PC-9 (cell line): ENCODE measurements at regions not wholly inside any gene's neighbourhood (a gene's known extent, or its start where the extent isn't known, plus 50 kb on each side); places are given as distances from the start of the nearest gene placed in this dataset.

Experiments
- BruUV-seq: library from RNA; stranded (reverse); fragments of 400-500 nt; replicated peaks from 2 replicates; lab custom pipeline; 2021; lab: Mats Ljungman, UMichigan
- CTCF ChIA-PET: fragments of 300-600 bp; sonication (Branson Sonifier 250); formaldehyde crosslinking; loops from one replicate; lab custom pipeline; 2022; ENCODE audit warnings: antibody characterized with exemption; lab: Charles Lee
- POLR2A ChIA-PET: fragments of 300-600 bp; sonication (Branson Sonifier 250); formaldehyde crosslinking; loops from one replicate; lab custom pipeline; 2022; ENCODE audit warnings: antibody characterized with exemption; ENCODE audit not compliant: unreplicated experiment; lab: Charles Lee
- DNase-seq, 2 experiments: peaks; one replicate each; pipeline versions ENCODE4 v3.0.0 to v3.0.0-alpha.2; 2015 to 2022; ENCODE audit warnings: mixed read lengths in 1 of 2
- H2AFZ ChIP-seq: fragments of 200-600 bp; sonication (generic); 2 replicates; pipeline ENCODE4 v1.8.1; 2017; ENCODE audit warnings: antibody characterized with exemption
- H3F3A ChIP-seq: fragments of 200-600 bp; sonication (generic); 2 replicates; pipeline ENCODE4 v1.8.1; 2017; ENCODE audit warnings: antibody characterized with exemption, mild to moderate bottlenecking, low read depth; ENCODE audit not compliant: insufficient read depth
- H3K27ac ChIP-seq: fragments of 200-600 bp; sonication (generic); 2 replicates; pipeline ENCODE4 v1.6.1; 2016; ENCODE audit warnings: mixed run types
- H3K27me3 ChIP-seq: fragments of 200-600 bp; sonication (generic); 2 replicates; pipeline ENCODE4 v1.6.1; 2016; ENCODE audit warnings: low read depth, mixed run types; ENCODE audit not compliant: insufficient read depth
- H3K36me3 ChIP-seq: fragments of 200-600 bp; sonication (generic); 2 replicates; pipeline ENCODE4 v1.6.1; 2016; ENCODE audit warnings: low read depth, mixed run types
- H3K4me1 ChIP-seq: fragments of 200-600 bp; sonication (generic); replicated peaks from 2 replicates; pipeline ENCODE4 v1.6.1; 2016; ENCODE audit warnings: mixed run types; ENCODE audit not compliant: insufficient read depth
- H3K4me2 ChIP-seq: fragments of 200-600 bp; sonication (generic); 2 replicates; pipeline ENCODE4 v1.6.1; 2017; ENCODE audit warnings: mixed run types
- H3K4me3 ChIP-seq: fragments of 200-600 bp; sonication (generic); 2 replicates; pipeline ENCODE4 v1.6.1; 2016; ENCODE audit warnings: mixed run types
- H3K79me2 ChIP-seq: fragments of 200-600 bp; sonication (generic); 2 replicates; pipeline ENCODE4 v1.6.1; 2017; ENCODE audit warnings: low read depth, mixed run types
- H3K9me2 ChIP-seq: fragments of 200-600 bp; sonication (generic); 2 replicates; pipeline ENCODE4 v1.8.1; 2017; ENCODE audit warnings: mild to moderate bottlenecking; ENCODE audit not compliant: insufficient read depth
- H3K9me3 ChIP-seq: fragments of 200-600 bp; sonication (generic); 2 replicates; pipeline ENCODE4 v1.8.1; 2016; ENCODE audit warnings: low read depth; ENCODE audit not compliant: insufficient read depth
- H4K20me1 ChIP-seq: fragments of 200-600 bp; sonication (generic); 2 replicates; pipeline ENCODE4 v1.8.1; 2017; ENCODE audit not compliant: insufficient read depth
- CTCF ChIP-seq: fragments of 200-600 bp; sonication (generic); conservative IDR thresholded peaks from 2 replicates; pipeline ENCODE4 v1.6.1; 2017; ENCODE audit warnings: mixed run types, antibody characterized with exemption, mild to moderate bottlenecking, moderate library complexity
- EZH2 ChIP-seq: fragments of 200-600 bp; sonication (generic); IDR thresholded peaks from 2 replicates; pipeline ENCODE4 v1.8.0; 2017; ENCODE audit warnings: antibody characterized with exemption, low read depth
- intact Hi-C: fragments of 100-400 bp; cut with micrococcal nuclease; formaldehyde crosslinking; loops from one replicate; pipeline ENCODE4 v1.10.0; 2022; ENCODE audit not compliant: unreplicated experiment

GRCh38 chr4:166341992-166342391 lies 469.0 kb downstream of the TLL1 start:
- no peaks in the 10 kb centered on the region for H3K4me1 ChIP-seq
- no peaks in the 10 kb centered on the region for H3F3A ChIP-seq
- no peaks in the 10 kb centered on the region for H3K27me3 ChIP-seq
- DNase-seq: no peak
- no peaks in the 10 kb centered on the region for H3K79me2 ChIP-seq
- TF ChIP-seq CTCF: no peak
- H4K20me1 ChIP-seq: no peaks in the 10 kb centered on the region
- no peak overlapping the region for H3K27ac ChIP-seq
- no peaks in the 10 kb centered on the region for H3K36me3 ChIP-seq
- H3K4me3 ChIP-seq: no peak overlapping the region
- H2AFZ ChIP-seq: no peak overlapping the region
- intact Hi-C loops: no loop called here
- H3K9me2 ChIP-seq: no peaks in the 10 kb centered on the region
- ChIA-PET POLR2A (no interaction called here), CTCF (no interaction called here)
- H3K4me2 ChIP-seq: no peak overlapping the region
- BruUV-seq: no TSS peak
- no peaks in the 10 kb centered on the region for H3K9me3 ChIP-seq

GRCh38 chr4:166363198-166363597 lies 490.2 kb downstream of the TLL1 start:
- BruUV-seq: no TSS peak
- no peaks in the 10 kb centered on the region for H3K79me2 ChIP-seq
- intact Hi-C loops: no loop called here
- no peak for DNase-seq
- H3F3A ChIP-seq: no peaks in the 10 kb centered on the region
- H3K4me1 ChIP-seq: no peaks in the 10 kb centered on the region
- H3K36me3 ChIP-seq: no peaks in the 10 kb centered on the region
- no peak overlapping the region for H3K27ac ChIP-seq
- no peak overlapping the region for H2AFZ ChIP-seq
- ChIA-PET CTCF (no interaction called here), POLR2A (interaction anchor here (0.6 kb wide), 1 partner anchor 174 kb away, joined by 32 read pairs; no protein-coding TSS in a partner anchor)
- H3K9me2 ChIP-seq: no peaks in the 10 kb centered on the region
- no peaks in the 10 kb centered on the region for H3K9me3 ChIP-seq
- no peak overlapping the region for H3K4me2 ChIP-seq
- TF ChIP-seq CTCF: no peak
- TF ChIP-seq EZH2: no peak
- H3K27me3 ChIP-seq: no peaks in the 10 kb centered on the region
- no peak overlapping the region for H3K4me3 ChIP-seq
- no peaks in the 10 kb centered on the region for H4K20me1 ChIP-seq

DNA sequence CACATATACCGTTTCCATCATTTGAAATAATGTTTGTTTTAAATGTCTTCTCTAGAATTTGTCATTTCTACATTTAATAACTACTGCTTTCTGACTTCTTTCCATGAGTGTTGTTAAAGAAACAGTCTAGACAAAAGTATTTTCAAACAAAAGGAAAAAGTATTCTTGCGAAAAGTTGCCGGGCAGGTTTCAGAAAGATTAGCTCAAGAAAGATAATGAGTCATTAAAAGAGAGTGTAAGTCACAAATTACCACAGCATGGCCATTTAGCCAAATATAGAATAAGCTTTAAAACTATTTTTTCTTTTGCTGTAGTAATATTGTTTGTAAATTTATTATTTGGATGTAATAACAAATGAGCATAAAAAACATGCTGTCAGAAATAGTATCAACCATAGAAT lies 493.0 kb downstream of the TLL1 start:
- H3K79me2 ChIP-seq: no peaks in the 10 kb centered on the region
- no TSS peak for BruUV-seq
- H4K20me1 ChIP-seq: no peaks in the 10 kb centered on the region
- POLR2A ChIA-PET: interaction anchor here (0.7 kb wide), 1 partner anchor 137 kb away, joined by 3 read pairs; no protein-coding TSS in a partner anchor
- no peaks in the 10 kb centered on the region for H3K9me3 ChIP-seq
- H3F3A ChIP-seq: no peaks in the 10 kb centered on the region
- no peak overlapping the region for H3K4me3 ChIP-seq
- H2AFZ ChIP-seq: no peak overlapping the region
- no peak for DNase-seq
- CTCF ChIA-PET: no interaction called here
- TF ChIP-seq CTCF (no peak), EZH2 (no peak)
- H3K4me2 ChIP-seq: no peak overlapping the region
- H3K27me3 ChIP-seq: no peaks in the 10 kb centered on the region
- H3K36me3 ChIP-seq: no peaks in the 10 kb centered on the region
- intact Hi-C loops: no loop called here
- no peaks in the 10 kb centered on the region for H3K9me2 ChIP-seq
- H3K4me1 ChIP-seq: no peaks in the 10 kb centered on the region
- H3K27ac ChIP-seq: no peak overlapping the region
